H1 (cell line): ENCODE measurements at regions not wholly inside any gene's neighbourhood (a gene's known extent, or its start where the extent isn't known, plus 50 kb on each side); places are given as distances from the start of the nearest gene placed in this dataset.

Experiments
- CTCF ChIA-PET: fragments of 300-600 bp; sonication (Branson Sonifier 250); formaldehyde crosslinking; loops from one replicate; lab custom pipeline; 2021; ENCODE audit not compliant: partially characterized antibody; lab: Charles Lee
- POLR2A ChIA-PET: fragments of 300-600 bp; sonication (Branson Sonifier 250); formaldehyde crosslinking; loops from one replicate; lab custom pipeline; 2021; ENCODE audit warnings: inconsistent platforms; ENCODE audit not compliant: partially characterized antibody; lab: Charles Lee
- DNase-seq, 2 experiments: peaks; one replicate each; pipeline versions ENCODE4 v3.0.0 to v3.0.0-alpha.2; 2010 to 2022; ENCODE audit warnings: low spot score in 2 of 2, low read depth in 1 of 2, mixed read lengths in 1 of 2
- FAIRE-seq: peaks from 2 replicates; lab custom pipeline; 2011; peaks lifted over from hg19 to GRCh38; lab: Jason Lieb, UNC
- H2AFZ ChIP-seq: 2 replicates; pipeline ENCODE4 v1.8.1; 2012; ENCODE audit warnings: low read length, inconsistent platforms
- H2AK5ac ChIP-seq: 2 replicates; pipeline ENCODE4 v1.6.1; 2013; ENCODE audit warnings: low read depth, low read length
- H2BK120ac ChIP-seq: replicated peaks from 2 replicates; pipeline ENCODE3; 2013; ENCODE audit warnings: low read depth, low read length, inconsistent platforms
- H2BK12ac ChIP-seq: 2 replicates; pipeline ENCODE4 v1.6.1; 2013; ENCODE audit warnings: low read depth, low read length
- H2BK15ac ChIP-seq: 2 replicates; pipeline ENCODE4 v1.6.1; 2013; ENCODE audit warnings: low read length
- H2BK20ac ChIP-seq: 2 replicates; pipeline ENCODE4 v1.6.1; 2013; ENCODE audit warnings: low read length
- H2BK5ac ChIP-seq: 2 replicates; pipeline ENCODE4 v1.6.1; 2013; ENCODE audit warnings: low read depth, low read length
- H3K14ac ChIP-seq: 2 replicates; pipeline ENCODE4 v1.6.1; 2013; ENCODE audit warnings: inconsistent platforms; ENCODE audit not compliant: insufficient read length
- H3K18ac ChIP-seq: 2 replicates; pipeline ENCODE4 v1.6.1; 2013; ENCODE audit warnings: low read length; ENCODE audit errors: extremely low read depth
- H3K23ac ChIP-seq: 2 replicates; pipeline ENCODE4 v1.6.1; 2013; ENCODE audit warnings: inconsistent platforms; ENCODE audit not compliant: insufficient read length
- H3K23me2 ChIP-seq: 2 replicates; pipeline ENCODE4 v1.6.1; 2013; ENCODE audit warnings: low read depth, low read length
- H3K27ac ChIP-seq: 2 replicates; pipeline ENCODE4 v1.6.1; 2011; ENCODE audit warnings: low read depth, low read length, inconsistent platforms
- H3K27me3 ChIP-seq, 4 experiments: replicated peaks in 1 of 4; 1 replicate in 1 of 4; 2 replicates in 3 of 4; pipeline versions ENCODE4 v1.6.1 to v1.8.1; 2011 to 2013; ENCODE audit warnings: low read length in 3 of 4, mild to moderate bottlenecking in 3 of 4, inconsistent platforms in 2 of 4, mixed read lengths in 2 of 4, moderate library complexity in 1 of 4; ENCODE audit not compliant: control insufficient read depth in 3 of 4, insufficient read depth in 3 of 4; ENCODE audit errors: extremely low read depth in 1 of 4
- H3K36me3 ChIP-seq, 4 experiments: 2 replicates each; pipeline versions ENCODE4 v1.6.1 to v1.8.1; 2011 to 2013; ENCODE audit warnings: mild to moderate bottlenecking in 4 of 4, low read length in 3 of 4, moderate library complexity in 2 of 4, control low read depth in 1 of 4, inconsistent platforms in 1 of 4; ENCODE audit not compliant: insufficient read depth in 4 of 4, control insufficient read depth in 2 of 4
- H3K4ac ChIP-seq: replicated peaks from 2 replicates; pipeline ENCODE3; 2013; ENCODE audit warnings: low read length, low read depth, mixed read lengths, inconsistent platforms; ENCODE audit not compliant: insufficient read length
- H3K4me1 ChIP-seq, 4 experiments: replicated peaks in 1 of 4; 1 replicate in 1 of 4; 2 replicates in 3 of 4; pipeline versions ENCODE4 v1.6.1 to v1.8.1; 2011 to 2013; ENCODE audit warnings: low read length in 3 of 4, inconsistent platforms in 2 of 4, mixed read lengths in 1 of 4; ENCODE audit not compliant: insufficient read depth in 4 of 4, control insufficient read depth in 3 of 4
- H3K4me2 ChIP-seq, 2 experiments: 2 replicates each; pipeline versions ENCODE4 v1.6.1 to v1.8.1; 2011 to 2013; ENCODE audit warnings: low read depth in 2 of 2, low read length in 2 of 2, control low read depth in 1 of 2, inconsistent platforms in 1 of 2, mild to moderate bottlenecking in 1 of 2; ENCODE audit not compliant: insufficient read depth in 1 of 2
- H3K4me3 ChIP-seq, 4 experiments: fragments of 200-600, 300-600 bp in 1 of 4; sonication (generic), shearing (Covaris generic), sonication (Bioruptor Twin) in 1 of 4; 2 replicates each; pipeline versions ENCODE4 v1.5.1 to v1.8.1; 2011 to 2016; ENCODE audit warnings: low read length in 4 of 4, low read depth in 3 of 4, control low read depth in 2 of 4, inconsistent platforms in 2 of 4, mild to moderate bottlenecking in 2 of 4, mixed read lengths in 1 of 4, moderate library complexity in 1 of 4; ENCODE audit not compliant: insufficient read depth in 2 of 4; ENCODE audit errors: extremely low read depth in 1 of 4
- H3K56ac ChIP-seq: replicated peaks from 2 replicates; pipeline ENCODE3; 2013; ENCODE audit warnings: low read depth, mild to moderate bottlenecking, mixed read lengths, low read length, inconsistent platforms; ENCODE audit not compliant: insufficient read length
- H3K79me1 ChIP-seq: 2 replicates; pipeline ENCODE4 v1.6.1; 2013; ENCODE audit warnings: low read depth, low read length, control low read depth
- H3K79me2 ChIP-seq, 2 experiments: 2 replicates each; pipeline versions ENCODE4 v1.6.1 to v1.8.1; 2012 to 2013; ENCODE audit warnings: low read length in 2 of 2, mild to moderate bottlenecking in 2 of 2, inconsistent platforms in 1 of 2; ENCODE audit not compliant: insufficient read depth in 2 of 2, control insufficient read depth in 1 of 2
- H3K9ac ChIP-seq, 4 experiments: replicated peaks in 1 of 4; 1 replicate in 1 of 4; 2 replicates in 3 of 4; pipeline versions ENCODE4 v1.6.1 to v1.8.1; 2011 to 2013; ENCODE audit warnings: low read depth in 3 of 4, low read length in 3 of 4, control low read depth in 2 of 4, mild to moderate bottlenecking in 2 of 4, moderate library complexity in 2 of 4, inconsistent platforms in 1 of 4; ENCODE audit errors: extremely low read depth in 1 of 4
- H3K9me3 ChIP-seq, 2 experiments: 2 replicates each; pipeline versions ENCODE4 v1.6.1 to v1.8.1; 2012 to 2013; ENCODE audit warnings: mild to moderate bottlenecking in 2 of 2, moderate library complexity in 2 of 2, control low read depth in 1 of 2, inconsistent platforms in 1 of 2, low read depth in 1 of 2, low read length in 1 of 2, mixed read lengths in 1 of 2; ENCODE audit not compliant: insufficient read depth in 2 of 2
- H4K20me1 ChIP-seq, 2 experiments: replicated peaks in 1 of 2; 2 replicates each; pipeline versions ENCODE3 to v1.8.1; 2011 to 2013; ENCODE audit warnings: inconsistent platforms in 2 of 2, low read length in 2 of 2, mild to moderate bottlenecking in 1 of 2; ENCODE audit not compliant: insufficient read depth in 2 of 2, control insufficient read depth in 1 of 2
- H4K5ac ChIP-seq: 2 replicates; pipeline ENCODE4 v1.6.1; 2013; ENCODE audit warnings: low read length, low read depth, mixed read lengths, inconsistent platforms; ENCODE audit not compliant: insufficient read length
- H4K8ac ChIP-seq: 2 replicates; pipeline ENCODE4 v1.8.0; 2013; ENCODE audit warnings: mild to moderate bottlenecking, moderate library complexity, low read length, inconsistent platforms; ENCODE audit not compliant: insufficient read depth; ENCODE audit errors: extremely low read depth
- H4K91ac ChIP-seq: replicated peaks from 2 replicates; pipeline ENCODE3; 2013; ENCODE audit warnings: low read length, mixed read lengths, inconsistent platforms; ENCODE audit not compliant: insufficient read length
- ATF2 ChIP-seq: IDR thresholded peaks from 2 replicates; pipeline ENCODE4 v1.6.1; 2012; ENCODE audit warnings: low read length, inconsistent platforms
- BCL11A ChIP-seq, 2 experiments: IDR thresholded peaks; one replicate each; pipeline ENCODE4 v1.6.1; 2011; ENCODE audit warnings: low read depth in 2 of 2, low read length in 2 of 2, mild to moderate bottlenecking in 2 of 2
- BRCA1 ChIP-seq: IDR thresholded peaks from 2 replicates; pipeline ENCODE4 v1.6.1; 2012; ENCODE audit warnings: low read depth, low read length, improper control_type of control experiment
- CBX5 ChIP-seq: fragments of 300-800, 300-1000 bp; sonication (generic); IDR thresholded peaks from 2 replicates; pipeline ENCODE4 v1.7.1; 2016; ENCODE audit warnings: antibody characterized with exemption, low read length, low read depth
- CBX8 ChIP-seq: fragments of 300-800, 300-1000 bp; sonication (generic); IDR thresholded peaks from 2 replicates; pipeline ENCODE4 v1.7.1; 2016; ENCODE audit warnings: low read depth, low read length, borderline replicate concordance
- CEBPB ChIP-seq: IDR thresholded peaks from 2 replicates; pipeline ENCODE4 v1.6.1; 2012; ENCODE audit warnings: low read depth, low read length
- HDAC2 ChIP-seq, 2 experiments: fragments of 300-600 bp in 1 of 2; sonication (generic) in 1 of 2; IDR thresholded peaks; 2 replicates each; pipeline ENCODE4 v1.6.1; 2011 to 2012; ENCODE audit warnings: low read depth in 2 of 2, low read length in 2 of 2, mild to moderate bottlenecking in 2 of 2, moderate library complexity in 2 of 2, borderline replicate concordance in 1 of 2, inconsistent platforms in 1 of 2
- KDM1A ChIP-seq: fragments of 200-600, 300-600 bp; sonication (generic); IDR thresholded peaks from 2 replicates; pipeline ENCODE4 v1.7.1; 2016; ENCODE audit warnings: mild to moderate bottlenecking, low read length, borderline replicate concordance
- NRF1 ChIP-seq: IDR thresholded peaks from 2 replicates; pipeline ENCODE4 v1.6.1; 2011; ENCODE audit warnings: mild to moderate bottlenecking, low read depth, low read length, improper control_type of control experiment
- POLR2AphosphoS5 ChIP-seq: IDR thresholded peaks from 2 replicates; pipeline ENCODE4 v1.6.1; 2011; ENCODE audit warnings: low read depth, low read length
- RFX5 ChIP-seq: IDR thresholded peaks from 2 replicates; pipeline ENCODE4 v1.6.1; 2011; ENCODE audit warnings: low read depth, low read length, improper control_type of control experiment, borderline replicate concordance
- SP1 ChIP-seq: IDR thresholded peaks from 2 replicates; pipeline ENCODE4 v1.6.1; 2011; ENCODE audit warnings: low read depth, low read length
- SUZ12 ChIP-seq: fragments of 200-600 bp; sonication (generic); IDR thresholded peaks from 2 replicates; pipeline ENCODE4 v1.6.1; 2012; ENCODE audit warnings: mild to moderate bottlenecking, inconsistent platforms, low read length, moderate library complexity, mixed read lengths
- TCF12 ChIP-seq: IDR thresholded peaks from 2 replicates; pipeline ENCODE4 v1.6.1; 2011; ENCODE audit warnings: low read depth, mild to moderate bottlenecking, low read length
- YY1 ChIP-seq: IDR thresholded peaks from 2 replicates; pipeline ENCODE4 v1.6.1; 2011; ENCODE audit warnings: low read depth, mild to moderate bottlenecking, low read length

GRCh38 chr4:165584916-165585315, 206.1 kb downstream of the CPE start:
- Histone ChIP-seq H3K4me2 (no peak overlapping the region), H3K56ac (no peak overlapping the region), H2BK20ac (no peak overlapping the region), H3K27me3 (no peaks in the 10 kb centered on the region; a peak in 1 of 7 replicates), H3K4me1 (no peaks in the 10 kb centered on the region), H3K23ac (no peak overlapping the region), H2BK15ac (no peak overlapping the region), H3K4me3 (no peak overlapping the region), H2BK120ac (no peak overlapping the region), H3K23me2 (no peaks in the 10 kb centered on the region), H4K5ac (no peak overlapping the region), H2AFZ (no peak overlapping the region), H3K79me2 (no peaks in the 10 kb centered on the region), H3K18ac (no peak overlapping the region), H3K36me3 (no peaks in the 10 kb centered on the region), H3K14ac (no peak overlapping the region), H4K20me1 (no peaks in the 10 kb centered on the region), H3K9ac (no peak overlapping the region), H4K8ac (no peak overlapping the region), H2AK5ac (no peak overlapping the region), H4K91ac (no peak overlapping the region), H3K27ac (no peak overlapping the region), H3K4ac (no peak overlapping the region), H2BK12ac (no peak overlapping the region), H2BK5ac (no peak overlapping the region), H3K79me1 (no peaks in the 10 kb centered on the region), H3K9me3 (no peaks in the 10 kb centered on the region)
- DNase-seq = no peak
- ChIA-PET CTCF (no interaction called here), POLR2A (no interaction called here)
- TF ChIP-seq SP1 (no peak), KDM1A (no peak), CBX8 (no peak), NRF1 (no peak), HDAC2 (IDR thresholded peaks at IDR 0.05; ENCODE audit: borderline replicate concordance in 1 of 2, low read depth in 2 of 2, low read length in 2 of 2) (no peak), RFX5 (no peak), YY1 (no peak), ATF2 (no peak), POLR2AphosphoS5 (no peak), SUZ12 (no peak), CBX5 (no peak), TCF12 (no peak), CEBPB (no peak), BRCA1 (no peak), BCL11A (IDR thresholded peaks at IDR 0.05; ENCODE audit: low read depth in 2 of 2, low read length in 2 of 2) (no peak)
- no peak for FAIRE-seq
